HG03280 (cell line): ENCODE measurements at regions not wholly inside any gene's neighbourhood (a gene's known extent, or its start where the extent isn't known, plus 50 kb on each side); places are given as distances from the start of the nearest gene placed in this dataset.

Source experiments
- ATAC-seq: cut with Tn5 transposase; IDR thresholded peaks from one replicate; pipeline ENCODE4 v1.9.1; 2021; ENCODE audit warnings: mild to moderate bottlenecking, moderate library complexity; ENCODE audit not compliant: unreplicated experiment

DNA sequence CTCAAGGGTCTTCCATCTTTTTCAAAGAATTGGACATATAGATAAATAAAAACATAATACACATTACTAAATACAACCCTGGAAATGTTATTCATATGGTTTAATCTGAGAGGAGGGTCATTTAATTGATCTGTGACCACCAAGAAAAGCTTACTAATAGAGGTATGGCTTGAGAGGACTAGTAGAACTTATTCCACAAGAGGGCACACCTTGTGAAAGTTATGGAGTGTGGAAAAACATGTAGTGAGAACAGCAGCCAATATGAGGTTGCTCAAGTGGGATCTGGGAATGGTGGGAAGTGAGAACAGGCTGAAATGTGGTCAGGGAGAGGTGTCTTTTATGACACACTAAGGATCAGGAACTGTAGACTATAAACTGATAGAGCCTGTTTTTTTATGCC lies 973.5 kb upstream of the B3GALT2 start:
- ATAC-seq, result no peak

DNA sequence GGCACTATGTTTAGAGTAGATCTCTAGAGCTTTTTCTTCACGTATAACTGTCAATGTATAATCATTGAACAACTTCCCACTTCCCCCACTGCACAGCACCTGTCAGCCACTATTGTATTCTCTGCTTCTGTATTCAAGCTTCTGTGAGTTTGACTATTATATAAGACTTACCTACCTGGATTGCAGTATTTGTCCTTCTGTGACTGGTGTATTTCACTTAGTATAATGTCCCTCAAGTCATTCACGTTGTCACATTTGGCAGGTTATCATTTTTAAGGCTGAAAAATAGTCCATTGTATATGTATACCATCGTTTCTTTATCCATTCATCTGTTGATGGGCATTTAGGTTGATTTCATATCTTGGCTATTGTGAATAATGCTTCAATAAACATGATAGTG lies 969.5 kb upstream of the B3GALT2 start:
- no peak for ATAC-seq

DNA sequence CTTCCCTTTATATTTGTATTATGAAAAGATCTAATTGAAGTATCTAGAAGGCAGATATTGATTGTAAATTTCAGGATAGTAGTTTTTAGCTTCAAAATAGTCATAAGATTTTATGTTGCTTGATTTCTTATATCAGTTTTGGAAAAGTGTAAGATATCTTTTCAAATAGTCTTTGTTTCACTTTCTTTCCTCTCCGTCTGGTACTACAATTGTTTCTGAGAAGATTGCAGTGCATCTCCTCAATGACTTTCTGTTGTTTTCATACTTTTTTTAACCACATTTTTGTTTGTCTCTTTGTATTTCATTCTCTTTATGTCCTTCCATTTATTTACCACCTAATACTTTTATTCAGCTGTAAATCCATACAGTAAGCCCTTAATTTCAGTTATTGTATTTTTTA lies 964.6 kb upstream of the B3GALT2 start:
- peak; percentile 70 for ATAC-seq

DNA sequence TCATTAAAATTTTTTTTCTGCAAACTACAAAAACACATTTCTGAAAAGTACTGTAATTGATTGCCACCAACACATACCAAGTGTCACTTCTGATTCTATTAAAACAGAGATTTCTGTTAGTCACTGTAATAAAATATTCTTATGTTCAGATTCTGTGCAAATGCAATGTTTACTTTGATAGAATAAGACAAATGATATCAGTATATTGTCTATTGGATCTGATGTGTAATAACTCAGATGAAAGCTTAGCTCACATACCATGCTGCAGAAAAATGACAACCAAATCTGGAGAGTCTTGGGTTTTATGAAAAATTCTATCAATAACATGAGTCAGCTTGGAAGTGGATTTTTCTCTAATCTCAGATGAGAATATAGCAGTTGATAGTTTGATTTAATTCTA lies 963.8 kb upstream of the B3GALT2 start:
- no peak for ATAC-seq

DNA sequence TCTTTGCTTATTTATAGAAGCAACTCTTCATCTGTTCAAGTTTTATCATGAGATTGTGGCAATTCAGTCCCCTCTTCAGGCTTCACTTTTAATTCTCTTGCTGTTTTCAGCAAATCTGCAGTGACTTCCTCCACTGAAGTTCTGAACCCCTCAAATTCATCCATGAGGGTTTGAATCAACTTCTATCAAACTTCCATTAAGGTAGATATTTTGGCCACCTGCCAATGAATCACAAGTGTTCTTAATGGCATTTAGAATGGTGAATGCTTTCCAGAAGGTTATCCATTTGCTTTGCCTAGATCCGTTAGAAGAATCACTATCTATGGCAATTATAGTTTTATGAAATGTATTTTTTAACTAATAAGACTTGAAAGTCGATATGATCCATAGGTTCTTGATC lies 946.7 kb upstream of the B3GALT2 start:
- no peak for ATAC-seq

DNA sequence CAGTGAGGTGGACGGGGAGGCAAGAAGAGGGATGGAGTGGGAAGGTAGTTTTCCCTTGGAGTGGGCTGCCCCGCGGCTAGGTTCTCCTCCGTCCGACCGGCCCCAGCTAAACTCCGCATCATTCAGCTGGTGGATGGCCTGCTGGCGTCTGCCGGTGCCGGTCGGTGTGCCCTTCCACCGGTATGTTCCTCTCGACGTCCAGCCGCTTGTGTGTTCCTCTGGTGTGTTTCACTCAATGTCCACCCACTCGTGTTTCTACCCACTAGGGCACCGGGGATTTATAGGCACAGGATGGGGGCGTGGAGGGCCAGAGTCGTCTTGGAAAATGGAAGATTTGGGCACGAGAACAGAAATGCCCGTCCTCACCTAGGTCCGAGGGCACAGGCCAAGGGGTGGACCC lies 931.7 kb upstream of the B3GALT2 start:
- ATAC-seq, result no peak

DNA sequence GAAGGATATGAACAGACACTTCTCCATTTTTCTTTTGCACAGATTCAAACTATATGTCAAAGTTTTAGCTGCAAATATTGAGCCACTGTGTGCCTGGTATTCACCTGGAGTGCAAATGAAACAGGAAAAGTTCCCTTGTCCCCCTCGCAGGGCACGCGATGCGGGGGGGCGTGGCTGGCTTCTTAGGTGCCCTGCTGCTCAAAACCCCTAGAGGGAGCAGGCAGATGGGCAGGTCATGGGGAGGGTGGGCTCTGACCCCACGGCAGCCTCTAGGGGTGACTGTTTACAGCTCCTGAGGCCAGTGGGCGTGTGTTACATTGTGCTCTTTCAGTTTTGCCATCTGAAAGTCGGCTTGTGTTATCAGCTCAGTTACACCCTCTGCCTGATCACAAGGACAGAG lies 931.2 kb upstream of the B3GALT2 start:
- no peak for ATAC-seq

DNA sequence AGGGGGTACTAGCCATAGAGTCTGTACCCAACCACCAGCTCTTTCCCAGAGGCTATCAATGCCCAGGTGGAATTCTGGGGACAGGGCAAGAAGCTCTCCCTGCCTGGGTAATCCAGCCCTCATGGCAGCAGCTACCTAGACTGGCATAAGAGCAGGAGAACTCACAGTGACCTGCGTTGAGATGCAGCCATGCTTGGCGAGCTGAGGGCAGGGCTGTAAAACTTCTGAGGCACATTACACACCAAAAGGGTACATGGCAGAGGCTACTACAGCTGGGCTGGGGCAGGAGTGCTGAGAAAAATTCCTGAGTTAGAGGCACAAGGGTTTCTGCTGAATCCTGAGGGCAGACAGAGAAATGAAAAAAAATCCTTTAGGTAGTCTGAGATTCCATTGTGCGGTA lies 927.9 kb upstream of the B3GALT2 start:
- ATAC-seq, result no peak

DNA sequence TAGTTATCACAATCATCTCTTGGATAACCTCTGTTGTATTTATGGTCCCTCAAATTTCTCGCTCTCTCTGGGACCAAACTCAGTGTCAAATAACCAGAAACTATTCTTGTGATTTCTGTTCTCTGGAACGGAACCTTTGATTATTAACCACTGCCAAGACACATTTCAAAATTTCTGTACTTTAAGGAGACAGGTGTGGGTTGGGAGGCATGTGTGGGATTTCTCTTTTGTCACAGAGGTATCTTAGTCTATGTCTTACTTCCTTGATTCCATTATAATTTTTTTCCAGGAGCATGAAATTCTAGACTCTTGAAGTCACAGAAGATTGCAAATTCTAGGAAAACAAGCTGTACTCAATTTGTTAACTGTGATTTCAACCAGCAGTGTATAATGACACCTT lies 919.0 kb upstream of the B3GALT2 start:
- no peak for ATAC-seq

DNA sequence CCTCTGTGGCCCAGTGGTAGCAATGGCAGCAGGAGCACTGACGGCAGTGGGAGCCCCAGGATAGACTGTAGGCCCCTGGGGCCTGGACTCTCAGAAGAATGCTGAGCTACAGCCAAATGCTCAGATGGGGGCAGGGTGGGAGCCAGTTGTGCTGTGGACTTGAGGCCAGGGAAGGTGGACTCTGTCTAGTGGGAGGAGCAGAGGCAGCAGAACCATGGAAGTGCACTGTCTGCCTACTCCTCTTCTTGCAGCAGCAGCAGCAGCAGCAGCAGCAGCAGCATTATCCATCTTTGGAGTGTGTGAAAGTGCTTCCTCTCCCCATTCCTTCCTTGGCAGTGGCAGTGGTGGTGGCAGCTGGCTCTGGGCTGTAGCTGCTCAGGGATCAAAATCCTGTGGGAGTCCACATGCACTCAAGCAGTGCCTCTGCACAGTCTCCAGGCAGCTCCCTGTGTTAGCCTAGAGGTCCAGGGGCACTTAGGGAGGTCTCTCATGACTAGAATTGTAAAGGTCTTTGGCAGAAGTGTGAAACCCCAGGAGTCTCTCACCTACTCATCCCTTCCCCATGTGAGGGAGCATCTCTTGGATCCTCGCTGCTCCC lies 917.9 kb upstream of the B3GALT2 start:
- ATAC-seq, result no peak

DNA sequence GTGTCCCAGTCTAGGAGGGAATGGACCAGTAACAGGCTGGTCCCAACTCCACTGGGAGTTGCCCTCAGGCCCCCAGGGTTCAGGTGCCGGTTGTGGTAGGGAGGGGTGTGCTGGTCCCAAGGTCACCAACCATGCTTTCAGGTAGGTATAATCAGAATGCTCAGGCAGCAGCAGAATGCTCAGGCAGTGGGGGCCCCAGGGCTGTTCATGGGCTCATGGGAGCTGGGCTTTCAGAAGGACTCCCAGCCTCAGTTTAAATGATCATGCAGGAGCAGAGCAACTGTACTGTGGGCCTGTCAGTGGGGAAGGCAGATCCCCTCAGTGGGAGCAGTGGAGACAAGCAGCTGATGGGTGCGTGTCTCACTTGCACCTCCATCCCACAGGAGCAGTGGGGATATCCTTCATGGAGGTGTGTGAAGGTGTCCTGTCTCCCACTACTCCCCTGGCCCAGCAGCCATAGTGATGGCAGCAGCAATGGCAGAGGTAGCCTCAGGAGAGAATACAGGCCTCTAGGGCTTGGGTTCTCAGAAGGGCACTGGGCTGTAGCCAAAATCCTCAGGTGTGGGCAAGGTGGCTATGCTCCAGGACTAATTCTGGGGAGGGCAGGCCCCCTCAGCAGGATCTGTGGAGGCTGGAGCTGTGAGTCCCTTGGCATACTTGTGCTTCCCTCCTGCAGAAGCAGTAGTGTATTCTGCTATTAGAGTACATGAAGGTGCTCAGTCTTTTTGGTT lies 917.3 kb upstream of the B3GALT2 start:
- no peak for ATAC-seq

DNA sequence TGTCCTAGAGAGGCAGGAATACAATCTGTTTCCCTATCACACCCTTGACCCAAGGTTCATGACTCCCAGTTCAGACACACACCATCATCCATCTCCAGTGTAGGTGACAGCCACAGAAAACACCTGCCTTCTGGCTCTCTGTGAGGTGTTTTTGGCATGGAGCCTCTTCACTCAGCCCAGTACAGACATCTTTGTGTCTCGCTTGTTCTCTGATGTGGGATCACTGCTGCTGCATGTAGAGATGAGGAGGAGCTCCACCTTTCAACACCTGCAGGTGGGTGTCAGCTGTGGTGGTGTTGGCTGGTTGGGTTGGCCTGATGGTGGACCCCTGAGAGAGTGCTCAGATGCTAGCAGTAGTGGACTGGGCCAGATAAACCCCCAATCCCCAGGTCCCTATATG lies 916.7 kb upstream of the B3GALT2 start:
- ATAC-seq, result no peak

DNA sequence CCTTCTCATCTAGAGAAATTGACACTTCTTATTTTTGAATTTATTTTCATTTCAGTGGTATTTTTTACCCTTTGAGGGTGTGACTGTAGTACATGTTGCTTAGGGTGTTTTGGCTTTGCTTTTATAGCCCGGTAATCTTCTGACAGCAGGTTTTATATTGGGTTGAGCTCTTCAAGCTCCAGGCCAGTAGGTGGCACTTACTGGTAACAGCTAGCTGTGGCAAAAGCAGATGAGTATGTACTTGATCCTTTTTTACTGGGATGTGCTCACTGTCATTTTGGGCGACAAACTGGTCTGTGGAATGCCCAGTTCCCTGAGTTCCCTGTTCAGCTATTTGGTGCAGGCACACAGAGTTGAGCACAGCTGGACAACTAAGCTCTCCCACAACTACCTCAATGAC lies 916.2 kb upstream of the B3GALT2 start:
- ATAC-seq, result no peak

DNA sequence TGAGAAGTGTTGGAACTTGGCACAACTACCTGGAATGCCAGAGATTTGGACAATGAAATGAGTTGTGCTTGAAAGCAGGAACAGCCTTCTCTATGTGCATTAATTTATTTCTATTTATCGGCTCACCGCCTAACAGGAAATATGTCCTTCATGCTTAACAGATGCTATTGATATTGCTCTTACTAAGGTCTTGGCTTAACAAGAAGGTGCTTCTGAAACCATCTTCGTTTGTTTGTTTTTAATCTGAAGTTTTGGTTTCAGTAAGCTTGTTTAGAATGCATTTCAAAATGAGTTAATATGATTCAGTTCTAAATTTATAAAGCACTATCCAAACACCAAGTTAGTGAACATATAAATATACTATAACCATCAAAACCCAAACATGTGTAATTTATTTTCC lies 898.3 kb upstream of the B3GALT2 start:
- peak; percentile 72 for ATAC-seq

DNA sequence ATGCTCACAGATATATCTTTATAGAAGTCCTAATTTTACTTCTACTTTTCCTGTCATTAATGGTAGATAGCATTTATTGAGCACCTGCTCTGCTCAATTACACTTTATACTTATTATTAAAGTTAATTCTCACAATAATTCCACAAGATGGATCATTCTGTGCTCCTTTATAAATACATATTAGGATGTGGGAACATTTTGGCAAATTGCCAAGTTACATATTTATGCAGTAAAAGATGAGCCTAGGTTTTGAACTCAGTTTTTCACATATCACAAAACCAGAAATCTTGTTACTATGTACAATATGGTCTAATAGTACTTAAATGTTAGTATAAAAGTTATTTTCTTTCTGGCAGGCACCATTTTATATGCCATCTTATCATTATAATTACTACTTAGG lies 895.0 kb upstream of the B3GALT2 start:
- ATAC-seq, result no peak

DNA sequence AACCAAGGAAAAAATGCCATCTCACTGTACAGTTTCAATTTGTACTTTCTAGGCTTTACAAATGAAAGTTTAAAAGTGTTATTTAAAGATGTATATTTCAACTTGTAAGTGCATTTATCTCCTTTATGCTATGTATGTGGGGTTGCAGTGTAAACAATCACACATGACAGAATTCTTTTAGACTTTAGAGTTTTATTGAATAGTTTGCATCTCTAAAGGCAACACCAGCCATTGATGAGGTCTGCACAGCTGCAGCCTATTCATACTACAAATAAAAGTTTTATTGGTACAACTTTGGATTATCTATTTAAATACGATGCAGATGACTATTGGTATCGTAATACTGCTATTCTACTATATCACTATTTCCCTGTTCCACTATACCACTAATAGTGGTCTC lies 894.4 kb upstream of the B3GALT2 start:
- ATAC-seq, result no peak

DNA sequence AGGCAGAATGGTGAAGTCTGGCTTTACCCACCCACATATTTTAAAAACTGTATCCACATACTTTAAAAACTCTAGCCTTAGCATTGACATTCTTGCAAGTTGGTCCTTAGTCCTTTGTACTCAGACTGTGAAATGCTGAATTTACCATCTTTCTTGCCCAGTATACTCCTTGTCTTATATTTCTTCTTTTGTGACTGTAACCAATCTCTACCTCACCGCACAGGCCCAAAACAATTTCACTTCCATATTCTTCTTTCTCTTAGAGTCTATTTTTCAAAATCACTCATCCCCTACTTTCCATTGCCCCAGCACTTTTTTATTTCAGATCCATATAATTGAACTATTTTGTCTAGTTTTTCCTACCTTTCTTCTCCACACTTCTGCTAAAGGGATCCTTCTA lies 892.4 kb upstream of the B3GALT2 start:
- ATAC-seq, result peak; percentile 78

DNA sequence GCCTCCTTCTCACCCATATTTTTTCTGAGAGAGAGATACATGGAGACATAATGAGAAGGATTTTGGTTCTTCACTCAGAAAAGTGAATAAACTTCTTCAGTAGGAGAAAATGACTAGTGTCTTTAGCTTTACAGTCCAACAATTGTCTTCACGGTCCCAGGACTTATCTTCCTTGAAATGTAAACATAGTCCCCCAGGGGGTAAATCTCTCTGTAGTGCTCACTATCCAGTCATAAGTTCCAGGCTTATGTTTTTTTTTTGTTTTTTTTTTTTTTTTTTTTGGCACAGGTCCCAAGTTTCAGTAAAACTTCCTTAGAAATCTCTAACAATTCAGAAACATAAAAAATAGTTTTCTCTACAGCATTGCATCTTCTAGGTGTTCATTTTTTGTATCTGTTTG lies 890.2 kb upstream of the B3GALT2 start:
- no peak for ATAC-seq

DNA sequence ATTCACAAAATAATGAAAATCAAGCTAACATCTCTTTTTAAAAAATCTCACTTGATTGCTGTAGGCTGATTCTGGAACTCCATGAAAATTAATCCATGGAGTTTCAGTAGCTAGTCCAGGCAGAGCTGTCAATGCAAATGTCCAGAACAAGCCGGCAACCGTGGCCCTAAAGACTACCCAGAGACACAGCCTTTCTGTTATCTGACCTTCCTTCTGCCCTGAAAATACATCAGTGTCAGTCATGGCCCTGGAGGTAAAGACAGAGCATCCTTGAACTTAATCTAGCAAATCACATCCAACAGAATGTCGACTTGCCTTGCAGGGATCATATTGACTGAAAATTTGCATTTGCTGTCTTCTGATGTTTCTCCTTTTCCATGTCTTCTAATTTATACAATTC lies 887.4 kb upstream of the B3GALT2 start:
- no peak for ATAC-seq

DNA sequence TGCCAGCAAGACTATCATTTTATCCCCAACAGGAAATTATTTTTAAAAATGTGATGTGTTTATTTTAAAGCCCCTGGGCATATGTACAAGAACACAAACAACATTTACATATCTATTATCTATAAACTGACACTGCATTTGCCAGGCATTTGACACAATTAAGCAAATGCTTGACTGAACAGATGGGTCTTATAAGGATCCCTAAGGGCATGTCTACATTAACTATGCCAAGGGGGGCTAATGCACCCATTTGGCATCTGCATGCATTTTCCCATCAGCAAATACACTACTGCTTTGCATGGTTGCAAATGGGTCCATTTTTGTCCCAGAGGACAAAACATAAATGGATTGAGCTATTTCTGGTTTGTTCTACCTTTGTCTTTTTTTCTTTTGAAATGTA lies 884.8 kb upstream of the B3GALT2 start:
- no peak for ATAC-seq

DNA sequence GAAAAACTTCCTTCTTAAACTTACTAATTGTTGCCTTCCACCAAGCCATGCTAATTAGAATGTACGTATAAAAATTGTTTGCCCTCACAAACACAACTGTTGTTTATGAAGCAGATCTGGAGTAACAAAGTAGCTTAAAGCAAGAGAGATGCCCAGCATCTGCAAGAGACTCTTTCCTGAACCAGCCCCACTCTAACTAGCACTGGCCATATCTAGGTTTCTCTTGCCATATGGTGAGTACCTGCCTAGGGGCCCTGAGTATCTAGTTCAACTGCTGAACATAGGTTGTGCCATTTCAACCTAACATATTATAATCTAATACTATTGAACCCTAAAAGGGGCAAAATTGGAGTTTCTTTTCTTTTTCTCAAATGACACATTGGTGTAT lies 883.4 kb upstream of the B3GALT2 start:
- ATAC-seq, result no peak

DNA sequence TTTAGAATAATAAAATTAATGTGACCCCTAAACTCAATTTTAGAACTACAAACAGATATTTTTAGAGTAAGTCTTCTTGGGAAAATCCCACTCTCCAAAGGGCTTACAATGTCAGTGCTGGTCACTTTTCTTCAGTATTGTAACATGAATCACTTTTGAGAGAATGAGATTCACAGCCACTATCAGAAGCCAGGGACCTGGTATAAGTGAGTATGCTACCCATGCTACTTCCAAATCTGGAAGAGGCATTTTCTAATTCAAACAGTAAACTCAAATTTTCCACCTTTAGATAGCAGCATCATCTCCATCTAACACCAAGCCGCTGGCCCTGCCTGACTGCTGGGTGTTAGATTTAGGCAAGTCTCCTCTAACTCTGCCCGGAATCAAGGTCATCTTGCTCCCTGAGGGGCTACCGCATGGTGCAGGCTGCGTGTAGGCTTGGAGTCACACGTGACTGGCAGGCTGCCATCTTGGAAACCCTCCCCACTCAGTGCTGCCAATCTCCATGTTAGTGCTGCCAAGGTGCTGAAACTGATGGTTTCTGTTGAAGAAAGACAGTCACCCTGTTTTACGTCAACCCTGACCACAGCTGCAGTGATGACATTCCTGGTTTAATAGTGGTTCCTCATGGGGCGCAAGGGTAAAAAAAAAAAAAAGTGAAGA lies 882.9 kb upstream of the B3GALT2 start:
- ATAC-seq, result no peak
